IPS-18a (cell line): ENCODE measurements at regions not wholly inside any gene's neighbourhood (a gene's known extent, or its start where the extent isn't known, plus 50 kb on each side); places are given as distances from the start of the nearest gene placed in this dataset.
"Not testable (repeated sequence)": the region's sequence is repeated elsewhere in the genome, so short reads cannot be mapped to it uniquely, and the experiment has no call there.

Experiments used
- H3K27ac ChIP-seq: one replicate; pipeline ENCODE4 v1.5.1; 2013; ENCODE audit warnings: low read length
- H3K27me3 ChIP-seq: one replicate; pipeline ENCODE4 v1.6.1; 2013; ENCODE audit warnings: mild to moderate bottlenecking, low read length; ENCODE audit not compliant: control insufficient read depth, insufficient read depth
- H3K36me3 ChIP-seq: one replicate; pipeline ENCODE4 v1.6.1; 2013; ENCODE audit warnings: low read depth, low read length; ENCODE audit not compliant: control insufficient read depth
- H3K4me1 ChIP-seq: one replicate; pipeline ENCODE4 v1.6.1; 2013; ENCODE audit warnings: low read depth, low read length; ENCODE audit not compliant: control insufficient read depth
- H3K4me3 ChIP-seq: one replicate; pipeline ENCODE4 v1.5.1; 2013; ENCODE audit warnings: low read length
- H3K9ac ChIP-seq: one replicate; pipeline ENCODE4 v1.6.1; 2013; ENCODE audit warnings: mild to moderate bottlenecking, low read length, moderate library complexity
- H3K9me3 ChIP-seq: one replicate; pipeline ENCODE4 v1.6.1; 2013; ENCODE audit warnings: low read depth, low read length; ENCODE audit not compliant: control insufficient read depth

- no peaks in the 10 kb centered on the region for H3K4me1 ChIP-seq
- no peak overlapping the region for H3K4me3 ChIP-seq
- no peak overlapping the region for H3K27ac ChIP-seq
- no peaks in the 10 kb centered on the region for H3K36me3 ChIP-seq
- H3K9me3 ChIP-seq: no peaks in the 10 kb centered on the region
- H3K9ac ChIP-seq: no peak overlapping the region
- no peaks in the 10 kb centered on the region for H3K27me3 ChIP-seq
These were observed 253.2 kb upstream of the CENPE start for GRCh38 chr4:103451341-103451740.

- no peak overlapping the region for H3K27ac ChIP-seq
- no peaks in the 10 kb centered on the region for H3K4me1 ChIP-seq
- H3K4me3 ChIP-seq: no peak overlapping the region
- no peaks in the 10 kb centered on the region for H3K9me3 ChIP-seq
- H3K36me3 ChIP-seq: no peaks in the 10 kb centered on the region
- H3K9ac ChIP-seq: no peak overlapping the region
- no peaks in the 10 kb centered on the region for H3K27me3 ChIP-seq
These were observed 252.6 kb upstream of the CENPE start for GRCh38 chr4:103450693-103451092.

- no peak overlapping the region for H3K27ac ChIP-seq
- H3K4me1 ChIP-seq: no peaks in the 10 kb centered on the region
- no peaks in the 10 kb centered on the region for H3K9me3 ChIP-seq
- no peak overlapping the region for H3K4me3 ChIP-seq
- H3K27me3 ChIP-seq: no peaks in the 10 kb centered on the region
- no peak overlapping the region for H3K9ac ChIP-seq
- H3K36me3 ChIP-seq: no peaks in the 10 kb centered on the region
These were observed 251.3 kb upstream of the CENPE start for GRCh38 chr4:103449296-103450023.

GRCh38 chr4:103445377-103445776 lies 247.2 kb upstream of the CENPE start:
- no peaks in the 10 kb centered on the region for H3K27me3 ChIP-seq
- H3K4me1 ChIP-seq: no peaks in the 10 kb centered on the region
- H3K36me3 ChIP-seq: no peaks in the 10 kb centered on the region
- H3K9ac ChIP-seq: no peak overlapping the region
- H3K27ac ChIP-seq: no peak overlapping the region
- H3K9me3 ChIP-seq: no peaks in the 10 kb centered on the region
- no peak overlapping the region for H3K4me3 ChIP-seq

- H3K27ac ChIP-seq: no peak overlapping the region
- no peaks in the 10 kb centered on the region for H3K9me3 ChIP-seq
- H3K27me3 ChIP-seq: no peaks in the 10 kb centered on the region
- H3K9ac ChIP-seq: no peak overlapping the region
- no peak overlapping the region for H3K4me3 ChIP-seq
- H3K36me3 ChIP-seq: no peaks in the 10 kb centered on the region
- H3K4me1 ChIP-seq: no peaks in the 10 kb centered on the region
These were observed 245.2 kb upstream of the CENPE start for GRCh38 chr4:103443324-103443723.

- H3K27ac ChIP-seq: no peak overlapping the region
These were observed 231.1 kb upstream of the CENPE start for GRCh38 chr4:103429283-103429682.

GRCh38 chr4:103425406-103425805 lies 227.3 kb upstream of the CENPE start:
- Histone ChIP-seq H3K27me3 (no peaks in the 10 kb centered on the region), H3K27ac (no peak overlapping the region), H3K9me3 (no peaks in the 10 kb centered on the region), H3K36me3 (no peaks in the 10 kb centered on the region), H3K9ac (no peak overlapping the region), H3K4me3 (peak overlapping the region; percentile 8), H3K4me1 (peaks cover 53% of the 10 kb centered on the region)

More at GRCh38 chr4:103429283-103429682, 231.1 kb upstream of the CENPE start:
- Histone ChIP-seq H3K27me3 (no peaks in the 10 kb centered on the region), H3K4me1 (peaks cover 57% of the 10 kb centered on the region), H3K4me3 (no peak overlapping the region), H3K36me3 (no peaks in the 10 kb centered on the region), H3K9ac (no peak overlapping the region), H3K9me3 (no peaks in the 10 kb centered on the region)

- no peak overlapping the region for H3K9ac ChIP-seq
- peaks cover 49% of the 10 kb centered on the region for H3K4me1 ChIP-seq
- peak overlapping the region; percentile 8 for H3K4me3 ChIP-seq
- no peaks in the 10 kb centered on the region for H3K9me3 ChIP-seq
- no peak overlapping the region for H3K27ac ChIP-seq
- H3K27me3 ChIP-seq: no peaks in the 10 kb centered on the region
- H3K36me3 ChIP-seq: no peaks in the 10 kb centered on the region
These were observed 226.7 kb upstream of the CENPE start for GRCh38 chr4:103424853-103425252.

GRCh38 chr4:103423261-103423660 lies 225.1 kb upstream of the CENPE start:
- Histone ChIP-seq H3K36me3 (no peaks in the 10 kb centered on the region), H3K27me3 (no peaks in the 10 kb centered on the region), H3K4me3 (no peak overlapping the region), H3K4me1 (peaks cover 35% of the 10 kb centered on the region), H3K9ac (no peak overlapping the region), H3K9me3 (no peaks in the 10 kb centered on the region), H3K27ac (no peak overlapping the region)

GRCh38 chr4:103422467-103423219 lies 224.5 kb upstream of the CENPE start:
- Histone ChIP-seq H3K4me3 (no peak overlapping the region), H3K9ac (no peak overlapping the region), H3K27me3 (no peaks in the 10 kb centered on the region), H3K9me3 (no peaks in the 10 kb centered on the region), H3K27ac (no peak overlapping the region), H3K4me1 (peaks cover 29% of the 10 kb centered on the region), H3K36me3 (no peaks in the 10 kb centered on the region)

- Histone ChIP-seq H3K4me1 (peaks cover 5% of the 10 kb centered on the region), H3K36me3 (no peaks in the 10 kb centered on the region), H3K27me3 (no peaks in the 10 kb centered on the region), H3K9me3 (no peaks in the 10 kb centered on the region), H3K27ac (no peak overlapping the region), H3K4me3 (no peak overlapping the region), H3K9ac (no peak overlapping the region)
These were observed 217.7 kb upstream of the CENPE start for GRCh38 chr4:103415801-103416200.

GRCh38 chr4:103412646-103413045 lies 214.5 kb upstream of the CENPE start:
- not testable (repeated sequence) for H3K9ac ChIP-seq, H3K27ac ChIP-seq, H3K4me1 ChIP-seq, H3K27me3 ChIP-seq, H3K4me3 ChIP-seq, H3K9me3 ChIP-seq, H3K36me3 ChIP-seq
